HUDEP-2 (cell line): ENCODE measurements at regions not wholly inside any gene's neighbourhood (a gene's known extent, or its start where the extent isn't known, plus 50 kb on each side); places are given as distances from the start of the nearest gene placed in this dataset.

Experiments
- DNase-seq, 76 experiments: peaks; one replicate each; lab custom pipeline; 2025; ENCODE audit not compliant: unreplicated experiment in 76 of 76; lab: John Stamatoyannopoulos, UW

DNA sequence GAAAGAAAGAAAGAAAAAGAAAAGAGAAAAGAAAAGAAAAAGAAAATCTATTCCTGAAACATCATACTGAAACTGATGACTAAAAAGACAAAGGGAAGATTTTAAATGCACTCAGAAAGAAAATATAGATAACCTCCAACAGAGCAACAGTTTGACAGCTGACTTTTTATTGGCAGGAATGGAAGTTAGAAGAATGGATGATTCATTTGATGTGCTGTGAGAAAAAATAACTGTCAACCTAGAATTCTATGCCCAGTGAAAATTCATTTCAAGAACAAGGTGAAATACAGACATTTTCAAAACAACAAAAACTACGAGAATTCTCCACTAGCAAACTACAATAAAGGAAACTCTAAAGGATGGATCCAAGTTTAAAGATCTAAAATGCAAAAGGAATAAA lies 50.5 kb upstream of the HSPA12A start:
- no peak for DNase-seq

DNA sequence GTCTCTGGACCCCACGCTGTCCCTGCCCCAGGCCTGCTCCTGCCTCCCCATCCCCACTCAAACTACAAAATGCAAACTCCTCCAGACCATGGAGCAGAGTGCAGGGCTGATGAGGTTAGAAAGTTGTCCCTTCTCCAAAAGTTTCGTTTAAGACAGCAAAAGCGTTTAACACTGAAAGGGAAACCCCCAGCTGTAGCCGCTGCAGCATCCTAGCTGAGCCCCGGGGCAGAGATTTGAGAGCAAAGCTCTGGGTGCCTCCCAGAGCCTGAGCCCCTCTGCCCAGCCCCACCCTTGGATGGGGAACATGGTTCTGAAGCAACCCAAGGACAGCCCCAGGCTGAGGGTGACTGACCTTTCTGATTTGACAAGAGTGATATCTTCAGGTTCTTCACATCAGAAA lies 52.8 kb upstream of the ENO4 start:
- no peak for DNase-seq

DNA sequence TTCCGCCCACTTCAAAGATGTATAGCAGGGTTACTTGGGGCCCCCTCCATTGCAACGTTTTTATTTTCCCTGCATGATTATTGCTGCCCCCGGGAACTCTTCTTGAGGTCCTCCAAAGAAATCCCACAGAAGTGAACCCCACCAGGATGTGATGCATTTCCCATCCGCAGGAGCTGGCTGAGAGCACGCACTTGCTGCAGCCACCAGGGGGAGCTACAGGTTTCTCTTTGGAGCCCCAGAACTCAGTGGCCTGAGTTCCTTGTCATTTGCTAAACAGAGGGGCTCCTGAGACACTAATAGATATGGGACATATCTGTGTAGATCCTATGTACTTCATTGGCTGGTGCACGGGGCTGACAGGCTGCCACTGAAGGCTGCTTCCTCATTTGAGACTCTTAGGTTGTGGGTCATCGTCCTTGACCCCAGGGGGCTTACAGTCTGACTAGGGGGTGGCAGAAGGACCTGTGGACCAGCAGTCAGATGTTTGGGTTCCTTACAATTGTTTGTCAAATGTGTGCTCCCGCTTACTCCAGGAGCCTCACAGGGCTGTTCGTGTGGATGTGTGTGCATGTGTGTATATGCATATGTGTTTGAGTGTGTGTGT lies 52.3 kb upstream of the ENO4 start:
- peak in 50 of 76 experiments; percentile 1 to 62 (median 34) for DNase-seq

DNA sequence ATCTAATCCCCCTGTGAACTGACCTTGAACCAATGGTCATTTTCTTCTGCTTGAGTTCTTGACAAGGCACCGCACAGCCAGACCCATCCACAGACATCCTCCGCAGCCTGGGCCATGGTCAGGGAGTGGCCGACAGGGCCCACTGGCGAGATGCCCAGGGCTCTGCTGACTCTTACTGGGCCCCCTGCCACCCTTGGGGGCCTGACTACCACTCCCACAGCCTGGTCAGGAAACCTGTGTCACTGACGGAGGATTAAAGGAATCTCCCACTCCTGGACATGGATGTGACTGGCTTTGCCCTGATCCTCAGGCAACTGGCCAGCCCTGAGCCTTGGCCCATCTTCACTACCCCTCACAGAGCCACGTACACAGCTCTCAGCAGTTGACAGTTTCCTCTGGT lies 50.4 kb upstream of the ENO4 start:
- DNase-seq: no peak
